SU-DHL-6 (cell line): ENCODE measurements at regions not wholly inside any gene's neighbourhood (a gene's known extent, or its start where the extent isn't known, plus 50 kb on each side); places are given as distances from the start of the nearest gene placed in this dataset.

ENCODE experiments used
- CTCF ChIP-seq: fragments of 200-600 bp; sonication (generic); IDR thresholded peaks from one replicate; pipeline ENCODE4 v1.5.1; 2017; ENCODE audit warnings: antibody characterized with exemption, mild to moderate bottlenecking, low read length, moderate library complexity; ENCODE audit not compliant: insufficient read depth, poor library complexity, severe bottlenecking
- EZH2phosphoT487 ChIP-seq: fragments of 200-600 bp; sonication (generic), shearing (Covaris generic); conservative IDR thresholded peaks from 2 replicates; pipeline ENCODE4 v1.6.1; 2018; ENCODE audit warnings: mild to moderate bottlenecking, antibody characterized with exemption, low read length, moderate library complexity, mixed read lengths

GRCh38 chr2:234735829-234736228 is 216.0 kb upstream of the SH3BP4 start:
- no peak for TF ChIP-seq EZH2phosphoT487
- no peak for TF ChIP-seq CTCF
